Caco-2 (cell line): ENCODE measurements at regions not wholly inside any gene's neighbourhood (a gene's known extent, or its start where the extent isn't known, plus 50 kb on each side); places are given as distances from the start of the nearest gene placed in this dataset.

Experiments
- BruUV-seq: library from RNA; stranded (reverse); fragments of 400-500 nt; replicated peaks from 2 replicates; lab custom pipeline; 2021; lab: Mats Ljungman, UMichigan
- CTCF ChIA-PET: fragments of 300-600 bp; sonication (Branson Sonifier 250); formaldehyde crosslinking; loops from one replicate; lab custom pipeline; 2022; ENCODE audit warnings: antibody characterized with exemption; lab: Charles Lee
- POLR2A ChIA-PET: fragments of 300-600 bp; sonication (Branson Sonifier 250); formaldehyde crosslinking; loops from one replicate; lab custom pipeline; 2022; ENCODE audit warnings: antibody characterized with exemption; lab: Charles Lee
- DNase-seq, 2 experiments: peaks; one replicate each; pipeline versions ENCODE4 v3.0.0 to v3.0.0-alpha.2; 2020 to 2022
- H3K27me3 ChIP-seq: replicated peaks from 2 replicates; pipeline ENCODE4 v1.6.0; 2011; ENCODE audit warnings: low read length; ENCODE audit not compliant: control insufficient read depth, insufficient read depth
- H3K36me3 ChIP-seq: 2 replicates; pipeline ENCODE4 v1.5.1; 2011; ENCODE audit warnings: low read length; ENCODE audit not compliant: control insufficient read depth, insufficient read depth
- H3K4me1 ChIP-seq: fragments of 250-450 bp; sonication (Bioruptor Pico); 2 replicates; pipeline ENCODE4 v1.5.1; 2020; ENCODE audit warnings: mild to moderate bottlenecking
- H3K4me3 ChIP-seq: 2 replicates; pipeline ENCODE4 v1.5.1; 2011; ENCODE audit warnings: low read depth, mild to moderate bottlenecking, control low read depth, low read length
- H3K9me3 ChIP-seq: fragments of 250-450 bp; sonication (Bioruptor Pico); 2 replicates; pipeline ENCODE4 v1.5.1; 2020; ENCODE audit warnings: mild to moderate bottlenecking, moderate library complexity
- H3K27ac Mint-ChIP-seq: one replicate; pipeline ENCODE4 v1.8.0; 2022; ENCODE audit warnings: mixed read lengths; ENCODE audit not compliant: unreplicated experiment
- H3K27me3 Mint-ChIP-seq: one replicate; pipeline ENCODE4 v1.8.0; 2022; ENCODE audit warnings: mixed read lengths; ENCODE audit not compliant: insufficient read depth, unreplicated experiment
- H3K36me3 Mint-ChIP-seq: one replicate; pipeline ENCODE4 v1.8.0; 2022; ENCODE audit warnings: mild to moderate bottlenecking, mixed read lengths; ENCODE audit not compliant: insufficient read depth, unreplicated experiment
- H3K4me1 Mint-ChIP-seq: one replicate; pipeline ENCODE4 v1.8.0; 2022; ENCODE audit warnings: low read depth, mixed read lengths; ENCODE audit not compliant: unreplicated experiment
- H3K4me3 Mint-ChIP-seq: one replicate; pipeline ENCODE4 v1.8.0; 2022; ENCODE audit warnings: mild to moderate bottlenecking, moderate library complexity, mixed read lengths; ENCODE audit not compliant: unreplicated experiment
- H3K9me3 Mint-ChIP-seq: one replicate; pipeline ENCODE4 v1.8.0; 2022; ENCODE audit warnings: mixed read lengths; ENCODE audit not compliant: unreplicated experiment
- CTCF ChIP-seq, 2 experiments: fragments of 200-600 bp in 1 of 2; IDR thresholded peaks; 1 replicate in 1 of 2; 2 replicates in 1 of 2; pipeline versions ENCODE4 v1.5.1 to v1.8.0; 2011 to 2022; ENCODE audit warnings: antibody characterized with exemption in 1 of 2, control low read depth in 1 of 2, inconsistent platforms in 1 of 2, low read depth in 1 of 2, low read length in 1 of 2, mild to moderate bottlenecking in 1 of 2, moderate library complexity in 1 of 2; ENCODE audit not compliant: insufficient read depth in 1 of 2, severe bottlenecking in 1 of 2, unreplicated experiment in 1 of 2
- intact Hi-C: fragments of 100-400 bp; cut with micrococcal nuclease; formaldehyde crosslinking; loops from one replicate; pipeline ENCODE4 v1.10.0; 2022; ENCODE audit not compliant: unreplicated experiment

- Histone ChIP-seq H3K9me3 (peaks cover 13% of the 10 kb centered on the region), H3K27me3 (no peaks in the 10 kb centered on the region), H3K4me1 (peaks cover 25% of the 10 kb centered on the region), H3K4me3 (no peak overlapping the region), H3K36me3 (peaks cover 1% of the 10 kb centered on the region; the same call in 1 of the 2 replicates)
- ChIA-PET POLR2A (no interaction called here), CTCF (no interaction called here)
- Mint-ChIP-seq H3K4me3 (no peak overlapping the region), H3K9me3 (peaks cover 35% of the 10 kb centered on the region), H3K27ac (peak overlapping the region; percentile 37), H3K36me3 (peaks cover 54% of the 10 kb centered on the region), H3K4me1 (peaks cover 32% of the 10 kb centered on the region), H3K27me3 (no peaks in the 10 kb centered on the region)
- DNase-seq, result no peak
- no TSS peak for BruUV-seq
- no peak for TF ChIP-seq CTCF (IDR thresholded peaks at IDR 0.05; ENCODE audit: insufficient read depth in 1 of 2, low read depth in 1 of 2, low read length in 1 of 2, severe bottlenecking in 1 of 2, unreplicated experiment in 1 of 2)
- intact Hi-C loops, result no loop called here
Observed at GRCh38 chr11:71178076-71178475, 74.3 kb downstream of the SHANK2 start.

GRCh38 chr11:71176812-71177211 is 75.6 kb downstream of the SHANK2 start:
- Histone ChIP-seq H3K36me3 (peaks cover 6% of the 10 kb centered on the region), H3K27me3 (no peaks in the 10 kb centered on the region), H3K4me3 (no peak overlapping the region), H3K4me1 (peaks cover 25% of the 10 kb centered on the region), H3K9me3 (peaks cover 13% of the 10 kb centered on the region)
- DNase-seq, result no peak
- BruUV-seq, result no TSS peak
- H3K27ac Mint-ChIP-seq, result peak overlapping the region; percentile 37
- intact Hi-C loops, result no loop called here
- peaks cover 32% of the 10 kb centered on the region for H3K4me1 Mint-ChIP-seq
- H3K36me3 Mint-ChIP-seq, result peaks cover 58% of the 10 kb centered on the region
- H3K4me3 Mint-ChIP-seq, result no peak overlapping the region
- CTCF ChIA-PET, result no interaction called here
- POLR2A ChIA-PET, result no interaction called here
- TF ChIP-seq CTCF (IDR thresholded peaks at IDR 0.05; ENCODE audit: insufficient read depth in 1 of 2, low read depth in 1 of 2, low read length in 1 of 2, severe bottlenecking in 1 of 2, unreplicated experiment in 1 of 2), result no peak
- peaks cover 35% of the 10 kb centered on the region for H3K9me3 Mint-ChIP-seq
- H3K27me3 Mint-ChIP-seq, result no peaks in the 10 kb centered on the region

GRCh38 chr11:71173709-71174108 is 78.7 kb downstream of the SHANK2 start:
- Histone ChIP-seq H3K27me3 (no peaks in the 10 kb centered on the region), H3K4me3 (no peak overlapping the region), H3K9me3 (peaks cover 16% of the 10 kb centered on the region), H3K4me1 (no peaks in the 10 kb centered on the region), H3K36me3 (peaks cover 6% of the 10 kb centered on the region)
- no peak for TF ChIP-seq CTCF (IDR thresholded peaks at IDR 0.05; ENCODE audit: insufficient read depth in 1 of 2, low read depth in 1 of 2, low read length in 1 of 2, severe bottlenecking in 1 of 2, unreplicated experiment in 1 of 2)
- Mint-ChIP-seq H3K27ac (no peak overlapping the region), H3K4me1 (peaks cover 6% of the 10 kb centered on the region), H3K4me3 (no peak overlapping the region), H3K27me3 (no peaks in the 10 kb centered on the region), H3K9me3 (peaks cover 35% of the 10 kb centered on the region), H3K36me3 (peaks cover 78% of the 10 kb centered on the region)
- intact Hi-C loops, result no loop called here
- BruUV-seq, result no TSS peak
- ChIA-PET CTCF (no interaction called here), POLR2A (no interaction called here)
- no peak for DNase-seq
